ENCODE measurements at regions not wholly inside any gene's neighbourhood (a gene's known extent, or its start where the extent isn't known, plus 50 kb on each side); places are given as distances from the start of the nearest gene placed in this dataset.

DNA sequence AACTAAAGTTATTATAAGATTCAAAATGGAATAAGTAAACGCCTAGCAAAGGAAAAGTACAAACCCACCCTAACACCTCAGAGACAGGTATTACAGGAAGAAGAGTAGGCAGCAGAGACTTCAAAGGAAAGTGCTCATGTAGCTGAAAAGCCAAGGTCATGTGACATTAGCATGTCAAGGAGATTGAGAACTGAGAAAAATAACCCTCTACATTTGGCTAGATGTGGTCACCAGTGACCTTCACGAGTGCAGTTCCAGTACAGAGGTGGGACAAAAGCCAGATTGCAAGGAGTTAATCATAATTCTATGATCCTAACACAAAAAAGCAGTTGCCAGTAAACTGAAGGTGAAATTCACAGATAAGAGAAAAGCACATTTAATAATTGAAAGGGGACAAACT, 252.7 kb downstream of the ZEB2 start:
- TF ChIP-seq, protein P1, sequence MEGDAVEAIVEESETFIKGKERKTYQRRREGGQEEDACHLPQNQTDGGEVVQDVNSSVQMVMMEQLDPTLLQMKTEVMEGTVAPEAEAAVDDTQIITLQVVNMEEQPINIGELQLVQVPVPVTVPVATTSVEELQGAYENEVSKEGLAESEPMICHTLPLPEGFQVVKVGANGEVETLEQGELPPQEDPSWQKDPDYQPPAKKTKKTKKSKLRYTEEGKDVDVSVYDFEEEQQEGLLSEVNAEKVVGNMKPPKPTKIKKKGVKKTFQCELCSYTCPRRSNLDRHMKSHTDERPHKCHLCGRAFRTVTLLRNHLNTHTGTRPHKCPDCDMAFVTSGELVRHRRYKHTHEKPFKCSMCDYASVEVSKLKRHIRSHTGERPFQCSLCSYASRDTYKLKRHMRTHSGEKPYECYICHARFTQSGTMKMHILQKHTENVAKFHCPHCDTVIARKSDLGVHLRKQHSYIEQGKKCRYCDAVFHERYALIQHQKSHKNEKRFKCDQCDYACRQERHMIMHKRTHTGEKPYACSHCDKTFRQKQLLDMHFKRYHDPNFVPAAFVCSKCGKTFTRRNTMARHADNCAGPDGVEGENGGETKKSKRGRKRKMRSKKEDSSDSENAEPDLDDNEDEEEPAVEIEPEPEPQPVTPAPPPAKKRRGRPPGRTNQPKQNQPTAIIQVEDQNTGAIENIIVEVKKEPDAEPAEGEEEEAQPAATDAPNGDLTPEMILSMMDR (conservative IDR thresholded peaks at IDR 0.05) = no peak
- no peak overlapping the region for H3K27ac ChIP-seq

DNA sequence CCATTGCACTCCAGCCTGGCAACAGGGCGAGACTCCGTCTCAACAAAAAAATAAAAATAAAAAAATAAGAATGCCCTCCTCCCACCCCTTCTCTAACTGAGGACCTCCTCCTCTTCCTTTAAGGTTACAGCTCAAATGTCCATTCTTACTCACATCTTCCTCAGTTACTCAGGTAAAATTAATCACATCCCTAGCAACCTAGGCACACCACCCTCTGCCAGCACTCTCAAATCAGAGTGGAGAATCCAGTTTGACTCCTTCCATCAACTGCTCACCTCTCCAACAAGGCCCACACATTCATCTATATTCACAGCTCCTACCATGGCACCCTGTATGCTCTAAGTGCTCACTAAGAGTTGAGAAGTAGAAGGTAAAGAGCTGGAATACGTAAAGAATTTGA, 254.3 kb downstream of the ZEB2 start:
- H3K27ac ChIP-seq = no peak overlapping the region
- TF ChIP-seq, protein P1 (conservative IDR thresholded peaks at IDR 0.05) = no peak

DNA sequence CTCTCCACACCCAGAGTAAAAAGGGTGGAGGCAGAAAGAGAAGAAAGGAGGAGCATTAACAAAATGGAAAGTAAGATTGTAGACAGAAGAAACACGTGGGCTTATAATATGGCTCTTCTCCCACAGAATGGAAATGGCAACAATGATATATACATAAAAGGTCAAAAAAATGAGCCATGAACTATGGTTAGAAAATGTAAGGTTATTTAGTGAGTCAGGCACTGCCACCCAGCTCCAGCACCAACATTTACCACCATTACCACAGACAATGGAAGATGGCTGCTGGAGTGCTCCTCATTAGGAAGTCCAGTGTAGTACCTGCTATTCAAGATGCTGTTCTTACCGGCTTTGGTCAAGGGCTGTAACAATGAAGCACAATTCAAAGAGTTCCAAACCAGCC, 258.0 kb downstream of the ZEB2 start:
- TF ChIP-seq, protein P1 (conservative IDR thresholded peaks at IDR 0.05) = no peak

DNA sequence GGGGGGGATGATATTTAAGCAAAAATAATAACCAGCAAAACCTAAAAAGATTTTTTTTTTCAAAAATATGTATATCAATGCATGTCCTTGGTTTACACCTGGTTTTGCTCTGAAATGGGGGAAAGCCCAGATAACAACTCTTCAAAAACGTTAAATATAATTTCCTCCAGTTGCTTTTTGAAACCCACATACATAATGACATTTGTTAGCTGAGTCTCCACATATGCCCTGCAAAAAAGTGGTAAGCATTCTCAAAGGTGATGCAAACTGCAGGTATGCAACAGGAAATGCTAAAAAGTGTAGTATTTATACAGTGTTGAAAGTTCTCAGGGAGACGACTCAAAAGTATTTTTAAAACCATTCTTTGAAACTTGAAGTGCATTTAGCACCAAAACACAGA, 258.6 kb downstream of the ZEB2 start:
- no peak overlapping the region for H3K27ac ChIP-seq
- TF ChIP-seq, protein P1 (conservative IDR thresholded peaks at IDR 0.05) = no peak

More for the DNA sequence above, 258.0 kb downstream of the ZEB2 start:
- H3K27ac ChIP-seq = no peak overlapping the region

DNA sequence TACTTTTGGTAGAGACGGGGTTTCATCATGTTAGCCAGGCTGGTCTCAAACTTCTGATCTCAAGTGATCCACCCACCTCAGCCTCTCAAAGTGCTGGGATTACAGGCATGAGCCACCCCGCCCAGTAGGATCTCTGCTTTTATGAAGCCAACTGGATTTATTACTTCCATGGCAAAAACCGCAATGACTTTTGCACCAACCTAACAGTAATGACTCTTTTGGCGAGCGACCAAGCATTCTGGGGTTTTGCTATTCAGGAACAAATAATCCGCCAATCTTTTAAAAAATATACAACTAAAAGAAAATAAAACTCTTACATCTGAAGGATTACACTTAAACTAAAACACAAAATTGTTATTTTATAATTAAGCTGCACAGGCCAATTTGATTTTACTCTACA, 260.6 kb downstream of the ZEB2 start:
- TF ChIP-seq, protein P1 (conservative IDR thresholded peaks at IDR 0.05) = no peak

DNA sequence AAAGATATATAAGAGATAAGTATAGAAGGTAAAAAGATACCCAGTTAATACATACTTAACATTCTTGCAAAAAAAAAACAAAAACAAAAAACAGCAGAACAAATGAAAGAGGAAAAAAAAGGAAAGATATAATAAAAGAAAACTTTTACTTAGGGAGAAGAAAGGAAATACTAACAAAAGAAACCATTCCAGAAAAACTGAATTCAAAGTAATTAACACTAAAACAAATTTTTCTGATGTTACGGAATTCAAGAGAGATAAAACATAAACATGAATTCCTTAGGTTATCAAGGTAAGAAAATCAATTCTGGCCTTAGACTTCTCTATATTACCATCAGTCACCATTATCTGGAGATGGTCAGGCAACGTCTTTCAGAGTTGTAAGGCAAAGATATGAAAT, 261.8 kb downstream of the ZEB2 start:
- TF ChIP-seq, protein P1 (conservative IDR thresholded peaks at IDR 0.05) = no peak
- H3K27ac ChIP-seq = no peak overlapping the region

More for the DNA sequence above, 260.6 kb downstream of the ZEB2 start:
- H3K27ac ChIP-seq = no peak overlapping the region

DNA sequence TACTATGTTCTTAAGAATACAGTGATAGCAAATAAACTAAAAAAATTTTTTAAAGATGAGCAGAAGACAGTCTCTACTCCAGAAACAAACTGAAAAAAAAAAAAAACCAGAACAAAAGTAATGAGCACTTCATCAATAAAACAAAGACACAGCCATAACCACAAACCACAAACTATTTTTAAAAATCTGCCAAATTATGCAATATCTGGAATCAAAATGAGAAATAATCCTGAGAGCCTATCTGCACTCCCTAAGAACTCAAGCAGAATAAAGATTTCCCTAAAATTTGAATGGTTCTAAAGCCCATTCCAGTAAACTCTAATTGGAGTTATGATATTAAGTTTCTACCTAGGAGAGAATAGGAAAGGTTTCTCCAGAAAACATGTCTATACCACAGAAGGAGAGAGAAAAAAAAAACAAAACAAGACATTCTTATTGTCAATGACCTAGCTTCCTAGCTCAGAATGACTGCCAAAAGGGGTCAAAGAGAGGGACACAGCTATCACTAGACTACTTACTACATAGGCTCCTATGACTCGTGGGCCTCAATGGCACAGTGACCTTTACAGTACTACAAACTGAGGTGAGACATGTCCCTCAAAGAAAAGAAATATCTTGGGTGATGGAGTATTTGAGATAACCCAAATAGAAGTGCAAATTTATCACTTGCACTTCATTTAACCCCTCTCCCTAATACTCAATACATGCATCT, 262.8 kb downstream of the ZEB2 start:
- no peak overlapping the region for H3K27ac ChIP-seq
- TF ChIP-seq, protein P1 (conservative IDR thresholded peaks at IDR 0.05) = no peak

All from VCaP (cell line).